ENCODE measurements at regions not wholly inside any gene's neighbourhood (a gene's known extent, or its start where the extent isn't known, plus 50 kb on each side); places are given as distances from the start of the nearest gene placed in this dataset.

GRCh38 chr5:3124410-3124809 is 372.9 kb upstream of the IRX2 start:
- H3K9ac ChIP-seq (ENCODE audit: insufficient read depth in 1 of 2, low read depth in 2 of 2, low read length in 2 of 2): no peak overlapping the region
- H3K4me2 ChIP-seq (ENCODE audit: insufficient read depth, low read length): no peak overlapping the region
- DNase-seq (ENCODE audit: extremely low read depth in 1 of 4, low spot score in 3 of 4) (no peak), ATAC-seq (no peak), FAIRE-seq (no peak)
- peaks cover 10 to 35% of the 10 kb centered on the region in 2 experiments; a peak in 3 of 5 replicates for H3K27me3 ChIP-seq (ENCODE audit: control insufficient read depth in 2 of 2, insufficient read depth in 2 of 2, low read length in 2 of 2)
- 3% methylated on average over 5 of the region's 6 CpGs for WGBS (ENCODE audit: insufficient coverage, low coverage, missing lambda C conversion rate)
- no peak overlapping the region for H2AFZ ChIP-seq (ENCODE audit: low read depth, low read length)
- no TSS peak for BruUV-seq (replicated peaks)
- no peak overlapping the region for H3K27ac ChIP-seq (ENCODE audit: extremely low read depth, low read depth, low read length)
- no peak for TF ChIP-seq CREM (IDR thresholded peaks at IDR 0.05; ENCODE audit: low read depth)
- no peak for TF ChIP-seq ETS2 (tag; IDR thresholded peaks at IDR 0.05; ENCODE audit: borderline replicate concordance, poor library complexity, severe bottlenecking)
- TF ChIP-seq SETDB1 (IDR thresholded peaks at IDR 0.05; ENCODE audit: low read length): no peak
- no peak for TF ChIP-seq MLX (CRISPR knock-in tag; conservative IDR thresholded peaks at IDR 0.05)
- in situ Hi-C loops (cut with MboI): no loop called here
- POLR2A ChIA-PET: no interaction called here
- no peaks in the 10 kb centered on the region; the same call in 1 of the 2 replicates for H4K20me1 ChIP-seq (replicated peaks; ENCODE audit: control insufficient read depth, insufficient read depth, low read length)
- intact Hi-C loops (cut with micrococcal nuclease): no loop called here
- H3K4me3 ChIP-seq: no peak overlapping the region
- H3K9me1 ChIP-seq (ENCODE audit: control insufficient read depth, insufficient read depth, low read length): no peaks in the 10 kb centered on the region
- no peaks in the 10 kb centered on the region for H3K4me1 ChIP-seq (replicated peaks in 1 of 2; ENCODE audit: control insufficient read depth in 2 of 2, insufficient read depth in 2 of 2, low read length in 2 of 2)
- no peaks in the 10 kb centered on the region for H3K36me3 ChIP-seq (ENCODE audit: control insufficient read depth, insufficient read depth, low read length)
- CTCF ChIA-PET (ENCODE audit: low intra/inter-chr PET ratio): no interaction called here
- H3K79me2 ChIP-seq (ENCODE audit: control insufficient read depth, insufficient read depth, low read length): no peaks in the 10 kb centered on the region
- H3K9me3 ChIP-seq (replicated peaks; ENCODE audit: control insufficient read depth, insufficient read depth, low read depth, low read length): no peaks in the 10 kb centered on the region

GRCh38 chr5:3123763-3124157 is 372.3 kb upstream of the IRX2 start:
- no peaks in the 10 kb centered on the region for H3K79me2 ChIP-seq (ENCODE audit: control insufficient read depth, insufficient read depth, low read length)
- ATAC-seq (no peak), FAIRE-seq (no peak), DNase-seq (ENCODE audit: extremely low read depth in 1 of 4, low spot score in 3 of 4) (no peak)
- H3K27me3 ChIP-seq (ENCODE audit: control insufficient read depth in 2 of 2, insufficient read depth in 2 of 2, low read length in 2 of 2): peaks cover 8 to 34% of the 10 kb centered on the region in 2 experiments; a peak in 3 of 5 replicates
- H2AFZ ChIP-seq (ENCODE audit: low read depth, low read length): no peak overlapping the region
- no TSS peak for BruUV-seq (replicated peaks)
- in situ Hi-C loops (cut with MboI) (no loop called here), intact Hi-C loops (cut with micrococcal nuclease) (no loop called here)
- no peaks in the 10 kb centered on the region for H3K9me1 ChIP-seq (ENCODE audit: control insufficient read depth, insufficient read depth, low read length)
- 0% methylated on average over 1 of the region's 1 CpG for WGBS (ENCODE audit: insufficient coverage, low coverage, missing lambda C conversion rate)
- H3K36me3 ChIP-seq (ENCODE audit: control insufficient read depth, insufficient read depth, low read length): no peaks in the 10 kb centered on the region
- H3K9ac ChIP-seq (ENCODE audit: insufficient read depth in 1 of 2, low read depth in 2 of 2, low read length in 2 of 2): no peak overlapping the region
- no peak overlapping the region for H3K27ac ChIP-seq (ENCODE audit: extremely low read depth, low read depth, low read length)
- H3K9me3 ChIP-seq (replicated peaks; ENCODE audit: control insufficient read depth, insufficient read depth, low read depth, low read length): no peaks in the 10 kb centered on the region
- H4K20me1 ChIP-seq (replicated peaks; ENCODE audit: control insufficient read depth, insufficient read depth, low read length): no peaks in the 10 kb centered on the region; the same call in 1 of the 2 replicates
- no peak overlapping the region for H3K4me3 ChIP-seq
- ChIA-PET CTCF (ENCODE audit: low intra/inter-chr PET ratio) (no interaction called here), POLR2A (no interaction called here)
- H3K4me2 ChIP-seq (ENCODE audit: insufficient read depth, low read length): no peak overlapping the region
- no peaks in the 10 kb centered on the region for H3K4me1 ChIP-seq (replicated peaks in 1 of 2; ENCODE audit: control insufficient read depth in 2 of 2, insufficient read depth in 2 of 2, low read length in 2 of 2)
- TF ChIP-seq CHD2 (IDR thresholded peaks at IDR 0.05; ENCODE audit: low read depth, low read length) (no peak), JUND (IDR thresholded peaks at IDR 0.05; ENCODE audit: borderline replicate concordance, low read depth, low read length) (no peak), JUND (tag; IDR thresholded peaks at IDR 0.05; ENCODE audit: borderline replicate concordance, low read depth, low read length) (no peak), FUS (optimal IDR thresholded peaks at IDR 0.05; ENCODE audit: low read depth, low read length) (no peak), HCFC1 (IDR thresholded peaks at IDR 0.05; ENCODE audit: low read depth, low read length) (no peak), ZNF212 (CRISPR knock-in tag; IDR thresholded peaks at IDR 0.05) (no peak), BRD9 (IDR thresholded peaks at IDR 0.05; ENCODE audit: low read depth, partially characterized antibody) (no peak), CUX1 (CRISPR knock-in tag; IDR thresholded peaks at IDR 0.05) (no peak)
